HEK293T (cell line): ENCODE measurements at regions not wholly inside any gene's neighbourhood (a gene's known extent, or its start where the extent isn't known, plus 50 kb on each side); places are given as distances from the start of the nearest gene placed in this dataset.

ENCODE experiments used
- FOXA1 ChIP-seq: fragments of 450-650 bp; IDR thresholded peaks from 2 replicates; pipeline ENCODE4 v1.6.1; 2016; ENCODE audit warnings: mild to moderate bottlenecking
- TARDBP ChIP-seq: fragments of 450-650 bp; IDR thresholded peaks from 2 replicates; pipeline ENCODE4 v1.6.1; 2016

DNA sequence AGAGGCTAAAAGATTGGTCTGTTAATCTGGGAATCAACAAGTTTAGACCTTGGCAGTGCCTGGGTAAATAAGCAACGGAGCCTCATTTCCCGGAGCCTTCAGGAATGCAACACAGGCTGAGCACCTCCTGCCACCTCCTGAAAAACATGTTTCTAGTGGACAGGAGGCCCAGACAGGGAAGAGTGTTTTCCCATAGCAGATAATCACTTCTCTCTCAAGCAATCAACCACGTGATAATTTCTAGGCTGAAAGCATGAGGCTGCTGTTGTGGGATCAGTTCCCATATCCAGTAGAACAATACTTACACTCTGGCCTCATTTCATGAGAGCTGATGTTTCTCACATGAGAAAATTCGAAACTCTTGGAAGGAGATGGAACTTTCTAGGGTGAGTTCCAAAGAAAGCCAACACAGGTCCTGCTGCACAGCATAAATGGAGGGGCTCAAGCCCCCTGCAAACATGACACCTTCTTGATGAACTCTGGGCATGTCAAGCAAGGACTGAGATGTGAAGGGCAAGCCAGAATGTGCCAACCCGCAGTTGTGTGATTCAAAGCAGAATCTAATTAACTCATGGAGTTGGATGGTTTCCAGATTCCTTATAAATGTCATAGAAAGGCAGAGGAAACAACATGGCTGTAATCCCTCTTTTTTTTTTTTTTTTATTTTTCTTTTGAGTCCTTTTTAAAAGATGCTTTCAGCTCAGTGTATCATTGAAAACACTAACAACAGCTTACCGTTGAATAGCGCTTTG, 228.5 kb upstream of the SESN3 start:
- TF ChIP-seq TARDBP (no peak), FOXA1 (no peak)
